Fibroblast of skin of back (primary cell): ENCODE measurements at regions not wholly inside any gene's neighbourhood (a gene's known extent, or its start where the extent isn't known, plus 50 kb on each side); places are given as distances from the start of the nearest gene placed in this dataset.

Experiments used
- DNase-seq: peaks from one replicate; pipeline ENCODE4 v3.0.0-alpha.2; 2013

DNA sequence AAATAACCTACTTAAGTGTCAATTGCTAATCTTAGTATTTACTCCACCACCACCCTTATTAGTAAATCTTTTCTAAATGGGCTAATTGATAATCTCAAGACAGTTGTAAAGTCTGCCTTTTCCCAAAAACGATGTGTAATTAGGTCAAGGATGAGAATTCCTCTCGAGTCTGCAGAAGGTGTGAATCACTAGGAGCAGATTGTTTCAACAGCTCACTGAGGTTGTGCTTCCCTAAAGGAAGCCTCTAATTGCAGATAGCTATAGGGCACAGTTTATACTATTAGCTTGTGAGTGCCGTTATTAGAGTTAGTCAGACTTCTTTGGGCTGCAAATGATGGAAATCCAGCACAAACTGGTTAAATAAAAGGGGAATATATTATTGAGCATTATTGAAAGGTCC, 84.9 kb downstream of the C11orf91 start:
- DNase-seq, result no peak

DNA sequence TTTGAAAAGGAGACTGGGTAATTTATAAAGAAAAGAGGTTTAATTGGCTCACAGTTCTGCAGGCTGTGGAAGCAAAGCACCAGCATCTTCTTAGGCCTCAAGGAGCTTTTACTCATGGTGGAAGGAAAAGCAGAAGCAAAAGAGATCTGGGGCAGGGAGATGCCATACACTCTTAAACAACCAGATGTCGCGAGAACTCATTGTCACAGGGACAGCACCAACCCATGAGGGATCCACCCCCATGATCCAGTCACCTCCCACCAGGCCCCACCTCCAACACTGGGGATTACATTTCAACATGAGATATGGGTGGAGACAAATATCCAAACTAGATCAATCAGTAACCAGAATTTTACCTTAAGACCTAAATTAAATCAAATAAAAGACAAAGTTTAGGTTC, 87.2 kb downstream of the C11orf91 start:
- DNase-seq, result no peak

DNA sequence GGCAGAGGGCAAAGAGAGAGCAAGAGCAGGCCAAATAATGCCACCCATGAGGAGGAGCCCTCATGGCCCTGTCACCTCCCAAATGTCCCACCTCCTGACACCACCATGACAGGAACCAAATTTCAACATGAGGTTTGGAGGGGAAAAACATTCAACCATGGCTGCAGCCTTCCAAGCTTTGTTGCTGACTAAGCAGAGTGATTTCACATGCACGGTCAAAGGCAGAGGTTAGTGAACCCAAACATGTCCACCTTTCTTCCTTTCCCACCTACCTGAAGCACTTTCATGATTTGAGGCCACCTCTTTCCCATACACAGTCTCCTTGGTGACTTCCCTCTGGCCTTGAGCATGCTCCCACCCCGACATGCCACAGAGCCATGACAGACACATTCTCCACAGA, 89.7 kb downstream of the C11orf91 start:
- no peak for DNase-seq

DNA sequence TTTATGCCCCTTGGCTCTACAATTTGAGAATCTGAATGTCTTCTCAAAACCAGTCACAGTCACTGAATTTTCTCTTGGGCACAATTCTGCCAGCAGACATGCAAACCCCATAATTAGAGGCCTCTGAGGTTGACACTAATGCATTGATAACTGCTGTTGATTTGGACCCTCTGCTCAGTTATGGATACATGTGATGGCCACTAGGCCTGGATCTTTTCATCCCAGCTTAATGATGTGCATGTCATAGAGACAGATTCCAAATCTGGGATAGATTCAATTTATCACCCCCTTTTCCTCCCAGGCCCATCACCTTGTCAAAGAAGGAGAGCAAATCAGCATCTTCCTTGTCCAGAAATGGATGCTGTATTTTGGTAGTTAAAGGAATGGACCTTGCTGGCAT, 92.2 kb downstream of the C11orf91 start:
- no peak for DNase-seq

DNA sequence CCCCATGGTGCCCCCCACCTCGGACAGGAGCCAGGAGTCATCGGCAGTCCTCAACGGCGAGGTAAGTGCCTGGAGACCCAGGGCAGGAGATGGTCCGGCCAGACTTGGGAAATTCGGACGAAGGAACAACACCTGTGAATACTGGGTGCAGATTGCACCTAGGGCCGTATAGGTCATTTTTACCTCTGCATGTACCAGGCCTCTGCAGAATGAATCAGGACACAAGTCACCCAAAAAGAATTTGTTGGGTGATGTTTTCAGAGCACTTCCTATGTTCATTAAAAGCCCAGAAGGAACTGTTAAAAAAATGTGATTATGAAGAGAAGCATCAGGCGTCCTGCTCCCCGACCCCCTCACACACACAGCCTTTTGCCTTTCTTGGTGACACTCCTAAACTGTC, 93.9 kb downstream of the C11orf91 start:
- no peak for DNase-seq

DNA sequence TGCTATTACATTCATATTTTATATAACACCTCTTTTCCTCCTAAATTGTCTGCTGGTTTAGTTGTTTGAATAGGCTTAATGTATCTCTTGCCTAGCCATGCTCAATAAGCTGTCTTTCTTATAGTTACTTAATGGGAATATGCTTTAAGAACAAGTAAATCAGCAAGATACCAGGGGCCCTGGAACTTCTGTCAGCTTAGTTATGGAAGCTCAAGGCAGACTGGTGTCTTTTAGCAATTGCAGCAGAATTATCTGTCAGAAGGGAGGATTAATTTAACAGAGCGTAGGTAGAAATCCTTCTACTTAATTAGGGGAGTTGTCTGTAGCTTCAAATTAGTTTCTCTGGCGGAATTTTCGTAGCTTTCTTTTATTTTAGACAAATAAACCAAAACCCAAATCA, 94.9 kb downstream of the C11orf91 start:
- no peak for DNase-seq

DNA sequence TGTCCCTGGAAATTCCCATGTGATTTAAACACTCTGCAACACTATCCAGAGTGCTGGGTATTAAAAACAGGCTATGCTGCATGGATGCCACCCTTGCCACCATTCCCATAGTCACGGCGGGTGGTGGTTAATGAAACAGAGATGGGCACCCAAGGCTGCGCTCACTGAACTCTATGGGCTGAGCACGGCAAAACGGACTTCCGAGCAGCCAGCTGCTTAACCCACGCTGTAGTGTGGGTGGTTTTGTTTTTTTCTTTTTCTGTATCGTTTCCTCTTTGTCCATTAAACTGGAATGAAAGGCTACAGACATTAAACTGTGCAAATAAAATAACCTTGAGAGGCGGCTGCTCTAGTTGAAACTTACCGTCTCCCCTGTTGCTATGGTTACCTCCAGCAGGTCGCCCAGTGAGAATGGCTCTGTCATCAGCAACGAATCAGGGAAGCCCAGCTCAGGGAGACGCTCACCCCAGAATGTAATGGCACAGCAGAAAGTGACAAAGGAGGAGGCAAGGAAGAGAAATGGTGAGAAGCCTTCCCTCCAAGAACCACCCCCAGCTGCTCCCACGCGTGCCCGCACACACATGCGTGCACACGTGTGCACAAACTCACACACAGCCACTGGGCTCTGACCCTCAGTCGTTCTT, 102.1 kb downstream of the C11orf91 start:
- no peak for DNase-seq

DNA sequence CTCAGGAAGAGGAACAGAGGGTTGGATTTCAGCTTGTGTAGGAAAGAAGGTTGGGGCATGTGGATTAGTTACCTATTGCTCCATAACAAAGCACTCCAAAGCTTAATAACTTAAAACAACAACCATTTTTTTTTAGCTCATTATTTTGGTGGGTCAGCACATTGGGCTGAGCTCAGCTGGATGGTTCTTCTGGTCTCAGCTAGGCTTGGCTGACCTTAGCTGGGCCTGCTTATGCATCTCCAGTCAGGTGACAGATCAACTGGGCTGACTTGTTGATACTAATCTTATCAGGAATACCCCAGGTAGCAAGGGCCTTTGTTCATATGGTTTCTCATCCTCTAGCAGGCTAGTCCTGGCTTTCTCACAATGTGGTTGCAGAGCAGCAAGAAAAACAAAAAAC, 106.4 kb downstream of the C11orf91 start:
- DNase-seq, result no peak

DNA sequence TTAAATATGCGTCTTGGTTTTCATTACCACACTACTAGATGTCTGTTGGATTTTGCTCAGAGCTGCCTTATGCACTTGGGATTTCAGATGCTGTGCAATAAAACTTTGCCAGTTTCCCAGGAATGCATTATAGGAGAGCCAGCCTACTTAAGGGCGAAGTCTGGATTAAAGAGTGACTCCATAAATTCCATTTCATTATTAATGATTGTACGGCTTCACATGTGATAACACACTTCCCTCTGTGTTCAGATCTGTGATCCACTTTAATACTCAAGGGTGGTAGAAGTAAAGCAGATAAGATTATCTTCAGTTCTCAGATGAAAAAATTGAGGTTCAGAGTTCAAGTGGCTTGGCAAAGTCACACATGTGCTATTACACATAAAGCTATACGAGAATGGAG, 110.2 kb downstream of the C11orf91 start:
- no peak for DNase-seq

DNA sequence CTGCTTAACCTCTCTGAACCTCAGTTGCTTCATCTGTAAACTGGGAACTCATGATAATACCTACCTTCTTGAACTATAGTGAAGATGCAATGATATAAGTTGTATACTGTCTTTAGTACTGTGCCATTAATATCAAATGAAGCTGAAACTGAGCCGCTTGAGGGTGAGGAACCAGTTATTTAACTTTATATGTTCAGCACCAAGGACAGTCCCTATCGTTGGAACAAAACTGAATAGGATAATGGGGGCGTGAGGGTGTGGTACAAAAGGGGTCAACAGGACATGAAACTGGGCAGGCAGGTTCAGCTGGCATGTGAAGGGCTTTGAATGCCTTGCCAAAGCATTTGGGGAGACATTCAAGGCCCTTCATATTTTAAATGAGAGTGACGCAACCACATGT, 112.6 kb downstream of the C11orf91 start:
- DNase-seq, result no peak

DNA sequence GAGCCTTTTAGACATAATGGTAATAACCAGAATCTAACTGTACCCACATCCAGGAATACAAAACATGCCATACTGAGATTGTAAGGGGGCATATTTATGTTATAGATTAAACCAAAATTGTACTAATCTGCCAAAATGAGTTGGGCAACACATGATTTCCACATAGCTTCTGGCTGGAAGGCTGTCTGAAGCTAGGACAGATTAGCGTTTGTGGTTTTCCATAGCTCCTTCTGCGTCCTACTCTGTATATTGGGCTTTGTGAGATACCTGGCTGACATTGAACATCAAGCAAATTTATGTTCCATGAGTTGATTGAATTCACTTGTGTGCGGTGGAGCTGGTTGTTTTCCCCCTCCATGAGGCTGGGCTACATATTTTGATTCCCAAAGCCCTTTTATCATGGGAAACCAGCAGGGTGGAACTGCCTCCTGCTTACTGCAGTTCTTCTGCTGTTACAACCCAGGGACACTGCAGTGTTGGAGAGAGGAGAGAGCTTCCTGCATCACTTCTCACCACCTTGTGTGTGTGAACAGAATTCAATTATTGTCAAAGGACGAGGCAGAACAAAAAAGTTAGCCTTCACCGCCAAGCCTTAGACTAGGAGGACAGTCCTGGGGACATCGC, 114.9 kb downstream of the C11orf91 start:
- DNase-seq, result no peak

DNA sequence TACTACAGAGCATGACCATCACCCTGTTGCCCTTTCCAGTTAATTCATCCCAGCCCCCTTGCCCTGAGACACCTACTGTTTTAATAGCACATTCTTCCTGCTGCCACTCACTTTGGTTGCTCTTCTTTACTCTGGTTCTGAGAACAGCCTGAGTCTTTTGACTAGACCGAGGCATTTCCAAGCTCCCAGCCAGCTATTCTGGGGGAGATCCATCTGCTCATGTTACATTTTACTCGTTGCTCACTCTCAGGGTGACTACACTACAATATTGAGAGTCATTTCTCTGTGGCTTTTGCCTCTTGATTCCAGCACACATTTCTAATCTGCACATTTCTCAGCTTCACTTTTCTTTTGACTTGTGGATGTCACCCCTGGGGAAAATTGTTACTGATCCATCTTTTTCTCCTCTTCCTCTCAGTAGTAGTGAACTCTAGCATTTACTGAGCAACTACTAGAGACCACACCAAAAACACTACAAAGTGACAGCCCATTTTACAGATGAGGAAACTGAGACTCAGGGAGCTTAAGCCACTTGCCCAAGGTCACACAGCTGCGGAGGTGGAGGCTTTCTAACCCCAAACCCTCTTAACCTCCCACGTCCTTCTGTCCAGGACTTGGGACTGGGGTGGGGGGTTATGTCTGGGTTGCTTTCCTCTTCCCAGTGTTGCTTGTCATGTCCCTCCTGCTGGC, 117.8 kb downstream of the C11orf91 start:
- DNase-seq, result peak; percentile 7

DNA sequence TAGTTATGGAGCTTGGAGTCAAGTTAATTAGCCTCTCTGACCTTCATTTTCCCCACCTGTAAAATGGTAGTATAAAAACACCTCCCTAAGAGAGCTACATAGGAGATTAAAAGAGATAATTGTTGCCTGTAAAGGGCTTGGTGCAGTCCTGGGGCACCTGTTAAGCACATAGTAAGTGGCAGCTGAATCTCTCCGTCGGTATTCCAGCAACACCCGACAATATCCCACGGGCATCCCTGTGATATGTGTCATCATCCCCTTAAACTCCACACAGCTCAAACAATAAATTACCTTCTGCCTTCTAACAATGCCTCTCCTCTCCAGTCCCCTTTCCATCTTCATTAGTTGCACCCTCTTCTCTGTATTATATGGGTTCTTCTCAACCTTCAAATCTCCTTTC, 121.5 kb downstream of the C11orf91 start:
- DNase-seq, result no peak

DNA sequence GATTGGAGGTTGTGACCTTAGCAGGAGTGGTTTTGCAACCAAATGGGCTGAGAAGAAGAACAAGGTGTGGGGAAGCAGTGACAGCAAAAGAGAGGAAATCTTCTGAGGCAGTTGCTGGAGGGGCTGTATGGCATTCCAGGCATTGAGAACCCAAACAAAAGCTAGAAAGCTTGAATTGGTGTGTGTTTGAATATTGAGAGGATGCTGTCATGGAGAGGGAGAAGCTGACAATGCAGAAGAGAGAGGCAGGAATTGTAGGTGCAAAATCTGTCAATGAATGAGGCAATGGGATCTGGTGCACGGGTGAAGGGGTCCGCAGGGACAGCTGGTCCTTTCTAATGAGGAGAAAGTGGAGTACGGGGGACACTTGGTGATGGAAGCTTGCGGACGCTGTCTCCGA, 123.4 kb downstream of the C11orf91 start:
- DNase-seq, result no peak

DNA sequence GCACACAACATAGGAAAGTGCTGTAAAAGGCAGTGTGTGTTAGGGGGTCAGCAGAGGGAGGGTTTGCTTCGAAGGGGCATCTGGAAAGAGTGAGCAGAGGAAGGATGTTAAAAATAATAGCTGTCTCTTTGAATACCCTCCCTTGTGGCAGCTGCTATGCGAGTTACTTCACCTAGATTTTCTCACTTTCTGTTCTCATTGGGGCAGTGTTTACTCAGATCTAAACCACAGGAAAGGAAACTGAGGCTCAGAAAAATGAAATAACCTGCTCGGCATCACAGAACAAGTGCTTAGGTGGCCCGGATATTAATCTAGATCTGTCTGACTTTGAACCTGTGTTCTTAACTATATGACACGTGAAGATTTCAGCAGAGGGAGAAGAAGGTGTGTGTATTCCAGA, 125.3 kb downstream of the C11orf91 start:
- no peak for DNase-seq

DNA sequence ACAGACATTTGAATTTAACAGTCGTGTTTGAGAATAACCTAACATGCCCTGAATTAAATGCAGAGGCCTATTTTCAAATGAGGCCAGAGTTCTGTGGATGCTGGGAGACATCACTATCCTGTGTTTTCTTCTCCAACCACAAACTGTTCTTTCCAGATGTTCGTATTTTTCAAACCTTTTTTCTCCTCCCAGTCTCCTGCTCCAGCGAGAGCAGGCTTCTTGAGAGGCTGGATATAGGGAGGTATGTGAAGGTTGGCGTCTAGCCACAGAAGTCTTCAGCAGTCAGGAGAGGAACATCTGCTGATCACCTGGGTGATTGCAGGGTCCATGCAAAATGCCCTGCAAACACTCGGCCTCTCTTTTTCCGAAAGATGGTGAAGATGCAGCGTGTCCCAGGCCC, 126.3 kb downstream of the C11orf91 start:
- no peak for DNase-seq

DNA sequence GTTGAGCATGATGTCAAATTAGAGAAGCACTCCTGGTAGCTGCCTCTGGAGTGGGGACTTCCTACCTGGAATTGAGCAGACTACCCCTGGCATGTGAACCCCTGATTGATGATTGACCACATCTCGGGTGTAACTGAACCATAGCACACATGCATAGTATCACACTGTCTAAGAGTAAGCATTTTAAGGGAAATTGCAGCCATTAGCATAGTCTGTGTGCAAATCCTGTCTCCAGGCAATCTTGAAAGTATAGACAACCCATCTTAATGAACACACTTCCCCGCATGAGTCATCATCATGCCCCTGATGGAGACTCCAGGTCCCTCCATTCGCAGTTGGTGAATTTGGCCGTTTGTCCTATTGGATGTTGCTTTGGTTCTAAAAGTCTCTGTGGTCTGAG, 131.3 kb downstream of the C11orf91 start:
- DNase-seq, result no peak

DNA sequence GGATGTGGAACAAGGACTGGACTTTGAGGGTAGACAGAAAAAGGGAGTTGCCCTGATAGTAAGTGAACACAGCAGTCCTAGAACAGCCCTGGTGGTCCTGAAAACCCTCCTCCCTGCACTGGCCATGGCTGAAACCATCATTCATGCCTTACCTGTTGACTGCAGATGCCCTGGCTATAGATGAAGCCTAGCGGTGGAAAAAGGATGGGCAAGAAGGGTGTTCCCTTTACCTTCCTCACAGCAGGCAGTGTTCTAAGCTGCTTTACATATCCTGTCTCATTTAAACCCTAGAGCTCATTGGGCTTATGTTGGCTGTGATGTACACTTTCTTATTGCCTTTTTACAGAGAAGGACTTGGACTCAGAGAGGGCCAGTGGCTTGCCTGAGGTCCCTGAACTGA, 133.6 kb downstream of the C11orf91 start:
- DNase-seq, result no peak

DNA sequence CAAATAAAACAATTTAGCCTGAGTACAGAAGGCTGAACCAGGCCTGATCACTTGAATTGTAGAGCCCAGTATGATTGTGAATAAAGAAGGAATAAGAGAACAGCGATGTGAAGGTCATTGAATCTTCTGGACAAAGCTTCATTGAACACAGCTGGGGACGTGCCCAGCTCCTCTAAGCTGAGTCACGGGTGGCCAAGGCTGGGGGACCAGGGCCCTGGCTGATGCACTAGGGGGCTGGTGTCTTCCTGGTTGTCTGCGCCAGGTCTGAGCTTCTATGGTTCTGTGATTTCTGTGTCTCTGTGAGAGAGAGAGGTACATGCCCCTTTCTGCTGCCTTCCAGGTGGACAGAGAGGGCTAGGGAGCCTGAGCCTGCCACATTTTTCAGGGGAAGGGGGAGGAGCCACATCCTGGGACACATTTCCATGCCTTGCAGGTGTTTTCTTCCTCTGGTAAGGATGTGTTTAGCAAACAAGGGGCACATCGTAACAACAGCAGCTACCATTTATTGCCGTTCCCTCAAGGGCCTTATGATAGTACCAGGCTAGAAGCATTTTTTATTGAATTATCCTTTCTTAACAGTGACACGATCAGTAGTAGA, 135.7 kb downstream of the C11orf91 start:
- DNase-seq, result no peak

DNA sequence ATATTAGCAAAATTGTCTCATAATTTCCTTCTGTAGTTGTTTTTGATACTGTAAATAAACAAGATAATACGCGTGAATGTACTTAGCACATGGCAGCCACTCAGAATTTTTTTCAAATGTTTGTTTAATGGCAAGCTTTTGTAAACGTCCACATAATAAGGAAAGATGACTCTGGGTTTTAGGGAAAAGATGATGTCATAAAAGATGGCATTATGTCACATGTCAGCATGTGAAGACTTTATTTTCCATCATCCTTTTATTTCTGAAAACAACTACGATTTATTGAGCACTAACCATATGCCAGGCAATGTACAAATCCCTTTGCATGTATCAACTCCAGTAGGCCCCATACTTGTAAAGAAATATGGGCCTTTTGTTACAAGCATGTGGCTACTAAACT, 139.9 kb downstream of the C11orf91 start:
- DNase-seq, result no peak

DNA sequence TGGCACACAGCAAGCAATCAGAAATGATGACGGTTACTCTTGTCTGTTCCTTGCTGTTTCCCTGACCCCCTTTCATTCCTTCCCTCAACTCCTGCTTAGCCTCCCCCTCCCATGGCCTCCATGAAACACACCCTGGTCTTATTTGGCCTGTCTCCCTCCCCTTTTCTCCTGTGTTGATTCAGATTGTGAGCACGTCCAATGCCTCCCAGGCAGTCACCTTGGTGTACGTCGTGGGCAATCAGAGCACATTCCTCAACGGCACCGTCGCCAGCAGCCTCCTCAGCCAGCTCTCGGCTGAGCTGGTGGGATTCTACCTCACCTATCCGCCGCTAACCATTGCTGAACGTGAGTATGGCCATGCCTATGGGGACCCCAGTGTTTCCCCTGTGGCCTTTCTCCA, 141.1 kb downstream of the C11orf91 start:
- no peak for DNase-seq

DNA sequence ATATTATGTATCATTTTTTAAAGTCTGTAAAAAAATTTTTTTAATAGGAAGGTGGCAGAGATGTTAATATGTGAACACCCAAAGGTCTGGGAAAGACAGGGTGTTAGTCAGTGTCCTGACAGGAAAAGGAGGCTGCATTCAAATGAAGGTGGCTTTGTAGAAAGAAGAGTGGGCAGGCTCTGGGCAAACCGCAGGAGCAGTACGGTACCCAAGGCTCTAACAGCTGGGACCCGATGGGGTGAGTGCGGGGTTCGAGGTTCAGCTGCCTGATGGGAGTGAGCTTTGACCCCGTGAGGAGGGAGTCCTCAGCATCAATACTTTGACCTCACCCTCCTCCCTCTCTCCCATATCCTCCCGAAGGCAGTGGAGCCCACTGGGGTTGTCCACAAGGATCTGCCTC, 142.5 kb downstream of the C11orf91 start:
- no peak for DNase-seq

DNA sequence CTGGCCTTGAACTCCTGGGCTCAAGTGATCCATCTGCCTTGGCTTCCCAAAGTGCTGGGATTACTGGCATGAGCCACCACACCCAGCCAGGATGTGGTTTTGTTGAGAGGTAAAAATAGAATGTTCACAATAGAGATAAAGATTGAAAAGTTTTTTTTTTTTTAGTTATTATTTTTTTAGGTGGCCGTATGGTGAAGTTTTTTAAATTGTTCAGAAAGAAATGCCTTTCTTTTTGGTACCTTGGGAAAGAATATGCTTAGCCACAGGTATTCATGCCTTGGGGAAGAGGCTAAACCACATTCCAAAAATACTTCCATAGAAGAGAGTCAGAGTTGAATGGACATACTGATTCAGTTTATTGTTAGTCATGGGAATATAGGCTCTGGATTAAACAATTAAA, 143.4 kb downstream of the C11orf91 start:
- peak; percentile 96 for DNase-seq

DNA sequence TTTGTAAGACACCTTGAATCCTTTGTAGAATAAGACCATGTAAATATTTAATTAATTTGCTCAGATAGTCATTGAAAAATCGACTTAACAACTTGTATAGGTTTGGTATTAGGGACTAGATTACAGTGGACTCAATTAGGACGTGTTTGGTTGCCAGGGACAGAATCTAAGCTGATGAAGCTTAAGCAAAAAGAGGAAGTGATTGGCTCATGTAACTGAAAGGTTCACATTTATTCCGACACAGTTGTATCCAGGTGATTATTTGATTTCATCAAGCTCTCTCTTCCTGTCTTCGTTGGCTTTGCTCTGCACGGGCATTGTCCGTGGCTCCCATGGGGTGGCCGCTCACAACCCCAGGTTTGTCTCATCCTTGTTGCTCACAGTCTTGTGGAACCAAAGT, 146.4 kb downstream of the C11orf91 start:
- DNase-seq, result no peak
